HPDE6-E6E7 (cell line): ENCODE measurements at regions not wholly inside any gene's neighbourhood (a gene's known extent, or its start where the extent isn't known, plus 50 kb on each side); places are given as distances from the start of the nearest gene placed in this dataset.

Experiments
- DNase-seq: peaks from one replicate; pipeline ENCODE4 v3.0.0; 2011; ENCODE audit warnings: missing footprints; ENCODE audit errors: extremely low spot score

DNA sequence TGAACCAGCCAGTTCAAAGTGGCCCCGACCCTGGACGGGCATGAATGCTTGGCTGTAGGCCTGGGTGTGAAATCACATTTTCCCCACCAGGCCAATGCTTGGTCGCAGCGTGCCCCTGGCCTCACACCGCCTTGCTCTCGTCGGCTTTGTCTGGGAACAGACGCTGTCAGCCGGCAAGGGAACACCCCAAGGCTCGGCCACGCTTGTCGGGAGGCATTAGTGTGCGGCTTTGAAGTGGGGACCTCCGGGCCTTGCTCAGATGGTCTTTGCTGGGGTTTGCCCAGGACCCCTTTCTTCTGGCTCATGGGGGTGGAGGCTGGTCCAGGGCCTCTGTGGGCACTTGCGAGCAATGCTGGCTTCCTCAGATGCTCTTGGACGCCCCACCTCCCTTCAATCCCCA, 79.1 kb downstream of the INHBB start:
- no peak for DNase-seq

DNA sequence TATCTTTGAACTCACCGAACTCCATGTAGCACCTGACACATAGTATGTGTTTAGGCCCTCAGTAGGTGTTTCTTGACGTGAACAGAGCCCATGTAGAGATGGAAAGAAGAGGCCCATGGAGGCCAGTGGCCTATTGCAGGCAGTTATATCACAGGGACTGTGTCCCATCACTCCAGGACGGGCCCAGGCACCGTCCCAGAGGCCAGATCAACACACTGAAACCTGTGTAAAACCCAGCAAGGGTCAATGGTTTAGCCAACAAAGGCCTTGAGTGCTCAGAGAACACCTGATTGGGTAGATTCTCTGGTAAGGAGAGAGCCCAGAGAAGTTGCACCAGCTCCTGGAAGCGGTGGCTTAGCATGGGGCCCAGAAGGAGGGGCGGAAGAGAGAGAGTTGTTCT, 82.8 kb downstream of the INHBB start:
- no peak for DNase-seq

DNA sequence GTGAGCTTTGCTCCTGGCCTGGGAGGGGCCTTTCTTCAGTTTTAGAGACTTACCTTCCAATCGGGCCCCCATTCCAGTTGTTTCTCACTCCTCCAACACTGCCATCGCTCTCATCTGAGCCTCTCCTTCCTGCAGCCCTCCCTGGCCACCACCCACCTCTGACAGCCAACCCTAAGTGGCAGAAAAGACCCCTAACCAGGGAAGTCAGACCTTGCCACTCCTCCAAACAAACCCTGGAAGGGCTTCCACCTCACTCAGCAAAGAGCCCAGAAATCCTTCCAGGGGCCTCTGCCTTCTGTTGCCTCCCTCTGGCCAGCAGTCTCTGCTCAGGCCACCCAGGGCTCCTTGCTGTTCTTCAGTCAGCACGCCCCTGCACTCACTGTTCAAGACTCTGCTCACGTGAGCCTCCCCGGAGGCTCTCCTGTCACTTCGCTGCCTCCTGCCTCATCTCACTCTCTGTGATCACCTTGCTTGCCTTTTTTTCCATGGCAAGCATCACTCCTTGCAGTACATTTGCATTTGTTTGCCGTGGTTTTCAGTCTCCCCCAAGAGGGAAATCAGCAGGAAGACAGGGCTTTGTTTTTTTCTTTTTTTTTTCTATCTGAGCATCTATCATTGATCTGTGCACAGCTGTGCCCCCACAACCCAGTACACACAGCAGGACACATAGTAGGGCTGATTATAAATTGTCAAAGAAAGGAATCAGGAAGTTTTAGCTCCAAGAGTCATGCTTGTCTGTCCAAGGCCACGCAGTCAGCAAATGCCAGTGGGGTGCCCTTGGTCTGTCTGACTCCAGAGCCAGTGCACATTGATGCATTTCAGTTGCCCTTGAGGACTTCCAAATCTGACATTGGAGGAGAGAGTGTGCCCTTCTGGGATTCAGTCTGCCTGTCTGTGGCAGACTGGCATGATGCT, 83.9 kb downstream of the INHBB start:
- no peak for DNase-seq

DNA sequence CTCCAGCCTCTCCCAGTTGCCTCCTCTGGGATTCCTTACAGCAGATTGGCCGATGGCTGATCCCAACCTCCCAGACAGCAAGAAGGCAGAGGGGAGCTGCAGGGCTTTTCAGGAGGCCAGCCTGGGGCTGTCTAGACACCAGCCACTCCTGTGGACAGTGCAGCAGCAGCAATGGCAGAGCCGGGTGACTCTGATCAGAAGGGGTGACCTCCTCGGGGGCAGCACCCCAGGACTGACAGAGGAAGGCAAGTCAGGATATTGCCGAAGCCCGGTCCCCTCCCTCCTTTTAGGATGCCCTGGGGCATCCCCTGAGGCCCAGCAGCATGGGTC, 84.5 kb downstream of the INHBB start:
- no peak for DNase-seq

DNA sequence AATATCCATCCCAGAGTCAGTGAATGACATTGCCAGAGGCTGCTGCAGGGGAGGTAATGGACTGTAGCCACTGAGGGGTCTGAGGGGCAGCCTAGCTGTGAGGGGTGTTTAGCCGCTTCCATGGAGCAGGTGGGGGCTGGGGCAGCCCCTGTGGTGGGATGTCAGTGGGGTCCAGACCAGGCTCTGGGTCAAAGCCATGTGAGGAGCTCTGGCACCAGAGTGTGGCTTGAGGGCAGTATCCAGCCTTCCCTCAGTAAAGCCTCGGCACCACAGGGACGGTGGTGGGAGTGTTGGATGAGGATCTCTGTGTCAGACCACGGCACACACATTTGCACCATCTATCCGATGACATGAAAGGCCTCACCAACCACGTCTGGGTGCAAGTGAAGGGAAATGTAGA, 85.0 kb downstream of the INHBB start:
- DNase-seq = no peak

DNA sequence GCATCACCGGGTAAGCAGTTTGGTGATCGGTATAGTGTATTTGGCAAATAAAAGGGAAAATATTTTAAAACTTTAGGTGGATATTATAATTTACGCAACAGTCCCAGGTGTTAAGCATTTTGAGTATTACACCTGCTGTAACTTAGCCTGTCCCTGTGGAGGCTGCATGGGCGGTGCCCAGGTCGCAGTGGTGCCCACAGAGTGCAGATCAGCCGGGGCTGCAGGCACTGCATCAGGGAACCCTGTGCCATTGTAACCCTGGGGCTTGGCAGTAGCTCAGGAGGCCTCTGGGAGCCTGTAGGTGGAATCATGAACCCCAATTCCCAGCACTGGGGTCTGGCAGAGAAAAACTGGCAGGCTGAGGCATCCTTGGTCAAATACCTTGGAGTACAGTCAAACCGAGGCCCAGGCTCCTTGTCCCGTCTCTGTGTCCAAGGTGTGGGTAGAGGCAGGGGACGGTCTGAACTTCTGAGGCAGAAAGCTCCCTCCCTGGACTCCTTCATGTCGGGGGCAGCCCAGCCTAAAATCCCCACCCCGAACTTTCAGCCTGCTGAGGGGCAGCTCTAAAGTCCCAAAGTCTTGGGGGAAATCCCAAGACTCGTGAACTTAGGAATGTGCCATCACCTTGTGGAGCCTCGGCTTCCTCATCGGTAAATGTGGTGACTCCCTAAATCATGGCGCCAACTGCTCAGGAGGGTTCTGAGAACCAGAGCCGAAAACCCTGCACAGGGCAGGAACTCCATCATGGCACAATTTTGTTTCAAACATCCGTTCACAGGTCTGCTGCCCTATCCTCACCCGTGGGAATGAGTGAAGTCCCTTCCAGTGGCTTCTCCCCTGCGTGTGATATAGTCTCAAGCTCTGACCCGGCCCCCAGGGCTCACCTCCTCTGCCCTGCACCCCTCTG, 85.7 kb downstream of the INHBB start:
- no peak for DNase-seq

DNA sequence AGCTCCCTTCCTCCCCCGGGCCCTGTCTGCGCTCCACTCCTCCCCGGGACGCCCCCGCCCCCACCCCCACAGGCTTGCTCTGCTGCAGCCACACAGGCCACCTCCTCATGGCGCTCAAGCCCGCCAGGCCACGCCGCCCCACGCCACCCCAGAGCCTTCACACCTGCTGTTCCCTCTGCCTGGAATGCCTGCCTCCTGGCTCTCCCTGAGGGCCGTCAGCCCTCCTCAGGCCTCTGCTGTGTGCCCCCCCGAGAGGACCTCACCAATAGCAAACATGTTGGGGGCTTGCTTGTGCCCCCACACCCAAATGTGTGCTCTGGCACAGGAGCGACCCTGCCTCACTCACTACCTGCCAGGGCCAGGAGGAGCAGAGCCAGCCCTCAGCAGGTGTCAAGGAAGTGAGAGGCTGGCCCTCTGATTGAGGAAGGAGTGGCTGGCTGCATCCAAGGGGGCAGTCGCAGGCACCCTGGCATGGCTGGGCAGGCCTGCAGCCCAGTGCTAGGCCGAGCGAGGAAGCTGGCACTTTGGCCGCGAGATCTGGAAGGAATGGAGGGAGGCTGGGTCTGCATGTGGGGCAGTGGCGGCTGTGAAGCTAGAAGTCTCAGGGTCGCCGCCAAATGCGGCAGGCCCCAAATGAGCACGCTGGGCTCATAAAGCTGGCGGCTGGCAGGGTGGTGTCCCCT, 86.5 kb downstream of the INHBB start:
- DNase-seq = no peak

DNA sequence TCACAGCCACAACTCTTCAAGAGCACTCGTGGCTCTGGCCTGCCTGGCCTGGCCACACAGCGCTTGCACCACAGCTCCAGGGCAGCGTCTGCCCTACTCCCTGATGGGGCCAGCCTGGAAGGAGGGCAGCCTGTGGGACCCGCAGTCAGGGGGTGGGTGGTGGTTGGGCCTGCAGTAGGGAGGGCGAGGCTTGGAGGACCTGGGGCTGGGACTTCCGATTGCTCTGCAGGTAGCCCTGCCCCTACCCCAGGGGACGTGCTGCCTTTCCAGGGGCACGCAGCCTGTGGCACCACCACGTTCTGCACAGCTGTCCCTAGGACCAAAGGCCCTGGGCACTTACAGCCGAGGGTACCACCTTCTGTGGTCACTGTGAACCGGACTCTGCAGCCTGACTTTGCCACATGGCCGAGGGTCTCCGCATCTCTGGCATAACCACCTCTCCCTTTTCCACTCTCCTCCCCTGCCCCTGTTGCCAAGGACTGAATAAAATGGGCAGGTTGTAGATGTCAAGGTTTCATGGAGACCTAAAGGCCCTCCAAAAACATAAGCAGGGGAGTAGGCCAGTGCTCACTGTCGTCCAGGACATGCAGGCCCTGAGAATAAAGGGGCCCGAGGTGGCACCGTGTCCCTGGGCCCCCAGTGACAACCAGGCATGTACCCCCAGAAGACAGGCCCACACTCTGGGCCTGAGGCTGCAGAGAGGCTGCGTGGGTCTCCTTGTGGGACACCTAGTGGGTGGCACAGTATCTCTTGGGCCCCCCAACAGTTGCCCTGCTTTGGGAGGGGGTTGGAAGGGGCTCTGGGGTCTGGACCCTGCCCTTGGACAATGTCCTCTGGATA, 87.3 kb downstream of the INHBB start:
- DNase-seq = no peak

DNA sequence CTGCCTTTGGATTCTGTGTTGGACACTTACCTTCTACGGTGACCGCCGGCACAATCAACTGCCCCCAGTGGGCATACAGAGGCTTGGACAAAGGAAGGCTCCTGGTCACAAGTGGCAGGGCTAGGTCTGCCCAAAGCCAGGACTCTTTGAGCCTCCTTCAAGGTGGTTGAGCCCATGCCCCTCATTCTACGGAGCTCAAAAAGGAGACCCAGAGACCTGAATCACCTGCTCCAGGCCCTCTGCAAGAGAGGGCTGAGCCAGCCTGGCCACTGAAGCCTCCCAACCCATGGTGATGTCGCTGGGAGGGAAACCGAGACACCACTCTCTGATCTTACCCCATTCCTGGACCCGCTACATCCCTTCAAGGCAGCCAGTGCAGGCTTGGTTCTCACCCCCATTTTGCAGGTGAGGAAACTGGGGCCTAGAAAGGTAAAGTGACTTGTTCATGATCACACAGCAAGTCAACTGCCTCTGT, 87.9 kb downstream of the INHBB start:
- DNase-seq = no peak

DNA sequence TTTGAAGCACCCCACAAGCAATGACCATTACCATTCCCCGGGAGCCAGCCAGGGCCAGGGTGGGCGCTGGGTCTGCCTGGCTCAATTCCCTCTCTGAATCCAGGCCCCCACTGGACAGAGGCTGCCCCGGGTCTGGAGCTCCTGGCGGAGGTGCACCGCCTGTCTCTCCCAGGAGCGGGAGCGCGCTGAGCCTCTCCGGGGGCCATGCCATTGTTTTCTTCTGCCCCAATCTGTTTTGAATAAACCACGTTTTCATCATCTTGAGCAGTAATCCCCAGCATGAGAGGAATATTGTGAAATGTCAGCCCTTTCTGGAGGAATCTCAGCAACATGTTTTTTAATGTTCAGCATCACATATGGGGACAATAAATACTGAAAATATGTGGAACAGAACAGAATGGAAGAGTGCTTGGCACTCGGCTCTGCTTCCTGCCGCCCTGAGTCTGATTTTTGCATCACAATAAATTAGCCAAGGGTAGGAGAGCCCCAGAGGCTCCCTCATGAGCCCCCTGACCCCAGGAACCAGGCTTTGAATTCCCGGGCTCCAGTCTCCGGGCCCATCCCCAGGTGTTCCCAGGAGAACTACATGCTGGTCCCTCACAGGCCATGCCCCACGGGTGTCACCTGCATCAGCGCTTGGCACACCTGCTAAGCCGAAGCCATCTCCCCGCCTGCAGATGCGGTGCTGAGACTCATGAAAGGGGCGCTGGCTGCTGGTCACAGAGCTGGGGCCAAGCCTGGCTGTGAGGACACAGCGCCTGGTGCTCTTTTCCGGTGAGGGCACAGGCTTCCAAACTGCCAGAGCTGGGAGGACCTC, 88.8 kb downstream of the INHBB start:
- no peak for DNase-seq

DNA sequence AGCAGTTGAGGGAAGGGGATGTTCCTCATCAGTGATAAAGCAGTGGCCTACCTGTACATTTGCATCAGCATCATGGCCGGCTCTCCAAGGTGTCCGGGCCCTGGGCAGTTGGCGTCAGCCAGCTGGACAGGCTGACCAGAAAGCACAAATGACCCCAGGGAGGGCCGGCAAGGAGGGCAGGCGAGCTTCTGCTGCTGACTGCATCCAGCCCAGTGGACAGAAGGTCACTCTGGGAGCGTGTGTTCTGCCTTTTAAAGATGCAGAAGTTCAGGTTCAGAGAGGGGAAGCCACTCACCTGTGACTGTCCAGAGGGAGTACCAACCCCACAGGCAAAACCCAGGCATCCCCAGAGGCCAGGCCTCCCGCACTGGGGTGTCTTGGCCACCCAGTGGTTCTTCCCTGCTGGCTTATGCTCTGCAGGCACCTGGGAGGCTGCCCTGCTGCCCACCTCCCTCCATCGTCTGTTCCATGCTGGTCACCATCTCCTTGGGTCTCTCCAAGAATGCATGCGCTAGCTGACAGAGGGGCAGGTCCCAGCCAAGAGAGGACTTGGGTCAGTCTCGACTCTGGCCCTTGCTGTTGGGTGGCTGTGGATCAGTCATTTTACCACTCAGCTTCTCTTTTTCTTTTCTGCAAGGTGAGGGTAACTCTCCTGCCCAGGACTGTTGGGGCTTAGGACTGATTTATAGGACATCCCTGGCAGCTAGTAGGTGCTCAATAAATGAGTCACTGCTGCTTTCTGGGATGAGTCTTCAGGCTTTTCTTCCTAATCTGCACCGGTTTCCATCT, 89.9 kb downstream of the INHBB start:
- DNase-seq = no peak

DNA sequence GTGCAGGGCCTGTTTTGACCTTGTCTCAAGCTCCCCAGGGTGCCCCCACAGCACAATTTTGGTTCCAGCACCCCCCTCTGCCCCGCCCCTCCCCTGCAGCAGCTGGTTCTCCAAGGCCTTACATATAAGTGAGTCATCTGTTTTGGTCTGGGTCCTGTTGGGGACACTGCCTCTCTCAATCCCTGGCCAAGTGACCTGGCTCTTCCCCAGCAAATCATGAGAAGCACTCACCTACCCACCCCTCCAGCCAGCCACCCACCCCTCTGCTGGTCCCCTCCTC, 90.5 kb downstream of the INHBB start:
- no peak for DNase-seq

DNA sequence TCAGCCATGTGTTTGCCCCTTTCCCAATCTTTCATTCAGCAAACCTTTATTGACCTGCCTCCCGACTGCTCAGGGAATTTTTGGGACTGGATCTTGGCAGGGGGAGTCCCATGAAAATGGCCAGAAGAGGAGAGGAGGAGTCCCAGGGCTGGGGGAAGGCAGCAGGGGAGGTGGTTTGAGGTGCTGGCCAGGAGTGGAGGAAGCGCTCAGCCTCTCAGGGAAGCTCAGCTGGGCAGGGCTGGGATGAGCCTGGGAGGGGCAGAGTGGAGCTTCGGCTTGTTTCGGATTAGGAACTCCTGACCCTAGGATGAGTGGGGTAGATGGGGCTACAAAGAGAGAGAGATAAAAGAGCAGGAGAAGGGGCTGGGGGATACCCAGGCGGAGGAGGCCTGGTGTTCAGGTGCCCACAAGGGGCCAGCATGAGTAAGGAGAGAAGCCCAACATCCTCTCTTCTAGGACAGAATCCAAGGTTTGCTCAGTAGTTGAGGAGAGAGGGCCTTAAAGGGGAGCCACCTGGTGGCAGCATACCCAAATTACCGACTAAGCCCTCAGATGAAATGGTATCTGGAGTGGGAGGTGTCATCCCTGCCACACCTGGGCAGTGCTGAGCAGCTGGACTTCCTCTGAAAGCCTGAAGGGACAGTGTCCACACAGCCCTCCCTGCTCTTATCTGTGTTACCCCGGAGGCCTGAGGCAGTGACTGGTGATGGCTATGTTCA, 91.1 kb downstream of the INHBB start:
- DNase-seq = no peak

DNA sequence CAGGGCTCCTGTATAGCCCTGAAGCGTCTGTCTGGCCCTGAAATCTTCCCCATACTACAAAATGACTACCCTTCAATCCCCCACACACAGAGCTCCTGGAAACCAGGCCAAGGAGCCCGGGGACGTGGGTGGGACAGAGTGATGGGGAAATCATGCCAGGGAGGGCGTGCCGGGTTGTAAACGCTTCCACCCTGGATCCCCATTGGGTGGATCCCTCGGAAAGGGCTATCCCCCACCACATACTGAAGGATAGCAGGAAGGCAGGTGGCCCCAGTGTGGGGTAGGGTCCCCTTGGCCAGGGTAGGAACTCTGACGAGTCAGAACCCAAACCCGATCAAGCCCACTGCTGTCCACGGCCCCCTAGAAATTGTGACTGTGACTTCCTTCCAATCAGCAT, 91.7 kb downstream of the INHBB start:
- no peak for DNase-seq

DNA sequence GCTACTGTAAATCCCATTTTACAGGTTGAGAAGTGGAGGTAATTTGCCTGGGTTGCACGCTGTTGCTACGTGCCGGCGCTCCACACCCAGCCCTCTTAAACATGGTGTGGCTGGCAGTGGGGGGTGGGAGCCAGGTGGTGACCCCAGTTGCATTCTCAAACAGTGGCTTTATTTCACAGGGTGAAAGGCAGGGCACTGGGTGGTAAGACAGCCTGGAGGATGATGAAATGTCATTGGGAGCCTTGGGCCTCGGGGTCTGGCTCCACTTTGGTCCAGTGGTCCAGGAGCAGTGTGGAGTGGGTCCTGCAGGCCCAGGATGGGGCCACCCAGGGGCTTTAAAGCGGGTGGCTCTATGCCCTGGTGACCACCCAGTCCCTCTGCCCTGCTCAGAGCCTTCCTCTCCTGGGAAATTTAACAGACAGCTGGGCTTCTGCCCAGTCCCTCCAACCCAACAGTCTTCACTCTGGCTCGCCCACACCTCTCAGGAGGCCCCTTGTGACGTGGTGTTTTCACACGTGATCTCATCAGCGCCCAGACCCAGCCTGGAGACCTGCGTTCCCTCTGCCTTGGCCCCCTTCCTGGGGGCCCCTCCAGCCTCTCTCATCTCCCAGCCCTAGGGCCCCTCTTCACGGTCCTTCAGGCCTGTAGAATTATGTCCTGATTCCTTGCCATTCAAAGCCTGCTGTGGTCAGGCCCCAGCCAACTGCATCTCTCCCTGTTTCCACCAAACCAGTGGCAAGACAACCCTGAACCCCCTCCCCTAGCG, 92.5 kb downstream of the INHBB start:
- no peak for DNase-seq

DNA sequence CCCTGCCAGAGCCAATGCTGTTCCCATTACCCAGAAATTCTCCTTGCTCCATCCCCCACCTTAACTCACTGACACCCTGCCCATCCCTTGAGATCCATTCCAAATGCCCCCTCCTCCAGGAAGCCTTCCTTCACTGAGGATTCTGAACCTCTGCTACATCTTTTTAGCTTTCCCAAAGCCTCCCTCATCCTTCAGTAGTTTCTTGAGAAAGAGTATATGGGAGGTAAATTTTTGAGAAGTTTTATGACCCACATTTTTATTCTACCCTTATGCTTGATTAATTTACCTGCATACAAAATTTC, 93.1 kb downstream of the INHBB start:
- no peak for DNase-seq

DNA sequence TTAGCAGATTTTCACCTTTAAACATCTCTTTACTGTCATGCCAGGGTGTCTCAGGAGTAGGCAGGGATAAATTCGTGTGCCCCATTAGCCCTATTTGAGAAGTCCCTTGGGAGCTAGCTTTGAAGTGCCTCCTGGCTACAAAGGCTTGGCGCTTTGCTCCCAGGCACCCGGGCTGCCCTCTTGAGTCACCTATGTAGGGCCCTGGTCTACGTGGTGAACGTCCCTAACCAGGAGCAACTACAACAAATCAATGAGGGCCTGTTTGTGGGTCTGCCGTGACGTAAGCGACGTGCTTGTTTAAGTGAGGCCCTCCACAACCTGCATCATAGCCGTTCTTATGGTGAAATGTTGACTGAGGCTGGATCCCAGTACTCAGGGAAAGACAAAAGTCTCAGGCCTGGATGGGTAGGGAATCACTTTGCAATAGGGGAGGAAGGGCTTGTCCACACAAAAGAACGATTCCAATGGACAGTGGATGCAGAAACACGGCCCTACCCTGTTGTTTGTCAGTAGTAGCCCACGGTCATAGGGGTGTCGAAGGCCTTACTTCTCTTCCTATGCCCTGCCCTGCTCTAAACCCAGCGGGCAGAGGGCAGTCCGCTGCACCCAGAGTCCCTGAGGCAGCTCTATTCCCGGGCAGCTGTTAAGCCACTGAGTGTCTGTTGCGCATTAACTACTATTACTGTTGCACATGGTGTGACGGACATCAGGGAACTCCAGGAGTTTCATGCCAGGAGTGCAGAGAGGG, 93.9 kb downstream of the INHBB start:
- no peak for DNase-seq
